Epithelial cell of esophagus (primary cell): ENCODE measurements at regions not wholly inside any gene's neighbourhood (a gene's known extent, or its start where the extent isn't known, plus 50 kb on each side); places are given as distances from the start of the nearest gene placed in this dataset.
A peak's percentile ranks its signal among the peaks of the same experiment; 100 is the strongest.

Source experiments
- DNase-seq: peaks from one replicate; pipeline ENCODE4 v3.0.0; 2010; ENCODE audit warnings: low read depth
- H3K4me3 ChIP-seq: 2 replicates; pipeline ENCODE4 v1.5.1; 2011; ENCODE audit warnings: mild to moderate bottlenecking, low read length, control low read depth
- TF ChIP-seq, protein P1 (sequence below): IDR thresholded peaks from 2 replicates; pipeline ENCODE4 v1.5.1; 2011; ENCODE audit warnings: low read depth, mild to moderate bottlenecking, low read length, control low read depth, inconsistent platforms; ENCODE audit not compliant: insufficient read depth; ENCODE audit errors: missing control alignments

DNA sequence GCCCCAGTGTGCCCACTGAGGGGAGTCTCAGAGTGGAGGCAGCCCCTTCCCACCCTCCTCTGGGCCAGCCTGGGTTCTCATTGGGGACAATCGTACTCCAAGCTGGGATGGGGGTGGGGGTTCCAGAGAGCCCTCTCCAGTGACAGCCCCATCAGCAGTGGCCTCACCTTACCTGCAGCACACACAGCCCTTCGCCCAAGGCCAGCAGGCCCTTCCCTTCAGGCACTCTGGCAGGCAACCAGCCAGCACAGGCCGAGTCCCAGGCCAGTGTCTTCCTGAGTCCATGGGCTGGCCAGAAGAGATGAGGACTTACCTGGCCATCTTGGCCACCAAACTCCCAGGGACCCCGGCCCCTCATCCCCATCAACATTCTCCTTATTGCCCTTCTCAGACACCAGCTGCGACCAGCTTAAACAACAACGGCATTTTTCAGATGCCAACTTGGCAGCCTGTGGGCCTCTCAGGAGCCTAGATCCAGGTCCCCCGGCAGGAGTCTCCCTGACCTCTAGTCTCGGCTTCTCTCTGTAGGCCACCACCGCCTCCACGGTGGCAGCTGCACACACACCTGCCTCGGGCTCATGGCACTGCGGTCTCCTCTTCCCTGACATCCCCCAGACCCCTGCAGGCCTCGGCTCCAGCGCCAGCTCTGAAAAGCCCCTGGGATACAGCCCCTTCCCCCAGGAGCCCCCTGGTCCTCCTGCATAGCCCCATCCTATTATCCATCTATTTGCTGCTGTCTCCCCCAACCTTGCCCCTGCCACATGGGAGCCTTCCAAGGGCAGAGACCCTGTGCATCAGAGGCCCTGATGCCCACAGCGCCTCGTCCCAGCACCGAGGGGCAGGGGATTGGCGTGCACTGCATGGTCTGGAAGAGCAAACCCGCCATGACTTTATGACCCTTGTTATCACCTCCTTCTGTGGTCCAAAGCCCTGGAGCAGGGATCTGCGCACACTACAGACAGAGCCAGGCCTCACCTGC, 111.2 kb upstream of the FGF3 start:
- H3K4me3 ChIP-seq = no peak overlapping the region
- DNase-seq = no peak
- TF ChIP-seq, protein P1, sequence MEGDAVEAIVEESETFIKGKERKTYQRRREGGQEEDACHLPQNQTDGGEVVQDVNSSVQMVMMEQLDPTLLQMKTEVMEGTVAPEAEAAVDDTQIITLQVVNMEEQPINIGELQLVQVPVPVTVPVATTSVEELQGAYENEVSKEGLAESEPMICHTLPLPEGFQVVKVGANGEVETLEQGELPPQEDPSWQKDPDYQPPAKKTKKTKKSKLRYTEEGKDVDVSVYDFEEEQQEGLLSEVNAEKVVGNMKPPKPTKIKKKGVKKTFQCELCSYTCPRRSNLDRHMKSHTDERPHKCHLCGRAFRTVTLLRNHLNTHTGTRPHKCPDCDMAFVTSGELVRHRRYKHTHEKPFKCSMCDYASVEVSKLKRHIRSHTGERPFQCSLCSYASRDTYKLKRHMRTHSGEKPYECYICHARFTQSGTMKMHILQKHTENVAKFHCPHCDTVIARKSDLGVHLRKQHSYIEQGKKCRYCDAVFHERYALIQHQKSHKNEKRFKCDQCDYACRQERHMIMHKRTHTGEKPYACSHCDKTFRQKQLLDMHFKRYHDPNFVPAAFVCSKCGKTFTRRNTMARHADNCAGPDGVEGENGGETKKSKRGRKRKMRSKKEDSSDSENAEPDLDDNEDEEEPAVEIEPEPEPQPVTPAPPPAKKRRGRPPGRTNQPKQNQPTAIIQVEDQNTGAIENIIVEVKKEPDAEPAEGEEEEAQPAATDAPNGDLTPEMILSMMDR = no peak

DNA sequence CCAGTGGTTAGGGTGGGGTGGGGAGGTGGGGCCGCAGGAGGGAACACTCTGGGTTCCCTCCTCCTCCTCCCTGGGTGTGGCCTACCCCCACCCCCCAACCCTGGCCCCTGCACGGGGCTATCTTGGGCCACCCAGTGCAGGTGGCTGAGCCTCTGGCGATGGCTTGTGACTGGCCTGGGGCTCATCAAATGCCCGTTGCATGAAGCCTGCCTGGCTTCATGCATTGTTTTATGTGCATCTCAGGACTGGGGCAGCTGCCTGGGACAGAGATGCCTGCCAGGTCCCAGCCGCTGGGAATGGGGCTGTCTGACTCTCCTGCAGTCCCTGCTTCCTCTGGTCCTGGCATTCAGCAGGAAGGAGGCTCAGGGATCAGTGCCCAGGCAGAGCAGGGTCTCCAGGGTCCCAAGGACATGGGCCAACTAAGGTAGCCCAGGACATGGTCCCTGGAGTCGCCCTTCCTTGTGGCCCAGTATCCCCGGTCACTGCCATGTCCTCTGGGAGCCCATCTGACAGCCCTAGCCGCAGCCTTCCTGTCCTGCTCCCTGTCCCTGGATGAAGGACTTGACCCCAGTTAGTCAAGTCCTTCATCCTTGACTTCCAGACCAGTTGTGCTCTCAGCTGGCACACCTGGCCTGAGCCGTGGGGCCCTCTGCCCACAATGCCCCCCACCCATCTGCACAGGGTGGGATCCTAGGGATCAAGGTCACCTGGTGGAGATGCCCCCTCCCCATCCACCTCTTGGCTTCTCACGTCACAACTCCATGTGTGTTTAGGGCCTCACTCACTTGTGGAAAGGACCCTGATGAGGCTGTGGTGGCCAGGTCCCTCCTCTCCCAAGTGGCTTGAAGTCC, 112.1 kb upstream of the FGF3 start:
- no peak for DNase-seq
- TF ChIP-seq, protein P1 = no peak
- H3K4me3 ChIP-seq = no peak overlapping the region

DNA sequence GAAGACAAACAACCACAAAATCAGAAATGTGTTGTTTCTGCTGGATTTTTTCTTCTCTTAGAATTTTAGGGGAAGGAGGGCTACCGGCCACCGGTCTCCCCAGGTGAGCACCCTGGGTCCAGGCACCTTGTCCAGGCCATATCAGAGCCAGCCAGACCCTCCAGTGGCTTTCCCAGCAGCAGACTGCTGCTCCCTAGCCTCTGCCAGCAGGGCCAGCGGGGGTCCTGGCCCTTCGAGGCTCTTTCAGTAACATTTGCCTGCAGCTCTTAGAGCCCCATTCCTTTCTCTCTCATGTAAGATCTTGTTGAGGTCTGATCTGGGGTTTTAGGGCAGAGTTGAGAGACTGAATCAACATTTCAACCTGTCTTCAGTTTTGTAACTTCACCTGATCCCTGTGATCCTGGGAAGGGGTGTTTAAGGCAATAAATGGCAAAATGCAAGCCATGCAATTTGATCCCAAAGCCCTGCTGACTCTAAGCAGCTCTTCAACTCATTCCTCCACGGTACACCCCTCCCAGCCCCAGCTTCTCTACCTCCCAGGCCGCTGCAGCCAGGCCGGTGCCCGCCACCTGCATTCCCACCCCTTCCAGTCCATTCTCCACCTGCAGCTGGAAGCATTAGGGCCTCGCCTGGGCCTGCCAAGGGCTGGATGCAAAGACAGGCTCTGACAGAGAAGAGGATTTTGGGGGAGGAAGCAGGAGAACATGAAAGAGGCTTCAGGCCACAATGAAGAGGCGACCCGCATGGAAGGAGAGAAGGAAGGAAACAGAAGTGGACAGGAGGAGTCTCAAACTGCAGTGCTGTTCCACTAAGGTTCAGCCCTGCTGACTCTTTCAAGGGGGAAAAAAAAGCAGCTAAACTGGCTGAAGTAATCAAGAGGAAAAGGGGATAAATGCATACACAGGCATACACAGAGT, 113.0 kb upstream of the FGF3 start:
- TF ChIP-seq, protein P1 = no peak
- DNase-seq = no peak
- no peak overlapping the region for H3K4me3 ChIP-seq

DNA sequence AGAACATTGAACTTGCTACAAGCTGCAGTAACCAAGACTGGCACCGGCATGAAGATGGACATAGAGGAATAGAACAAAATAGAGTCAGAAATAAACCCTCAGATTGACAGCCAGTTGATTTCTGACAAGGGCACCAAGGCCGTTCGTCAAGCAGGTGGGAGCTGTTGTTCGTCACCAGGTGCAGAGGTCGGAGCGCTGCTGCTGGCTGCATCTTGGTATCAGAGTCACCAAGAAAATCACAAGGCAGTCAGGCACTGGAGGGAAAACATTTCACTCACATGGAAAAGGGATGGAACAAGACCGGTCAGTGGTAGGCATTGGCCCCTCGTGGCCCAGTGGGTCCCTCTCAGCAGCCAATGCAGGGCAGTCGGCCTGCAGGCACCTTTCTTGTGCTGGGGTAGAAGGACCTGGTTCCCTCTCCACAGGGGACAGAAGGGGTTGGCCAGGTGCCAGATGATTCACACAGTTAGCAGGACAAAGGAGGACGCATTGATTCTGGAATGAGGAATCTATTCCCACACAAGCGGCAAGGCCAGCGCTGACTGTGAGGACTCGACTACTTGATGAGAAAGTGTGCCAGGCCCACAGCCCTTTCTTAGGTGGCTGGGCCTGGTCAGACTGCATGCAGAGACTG, 115.8 kb upstream of the FGF3 start:
- peak; percentile 42 for DNase-seq
- no peak overlapping the region for H3K4me3 ChIP-seq
- TF ChIP-seq, protein P1 = no peak

DNA sequence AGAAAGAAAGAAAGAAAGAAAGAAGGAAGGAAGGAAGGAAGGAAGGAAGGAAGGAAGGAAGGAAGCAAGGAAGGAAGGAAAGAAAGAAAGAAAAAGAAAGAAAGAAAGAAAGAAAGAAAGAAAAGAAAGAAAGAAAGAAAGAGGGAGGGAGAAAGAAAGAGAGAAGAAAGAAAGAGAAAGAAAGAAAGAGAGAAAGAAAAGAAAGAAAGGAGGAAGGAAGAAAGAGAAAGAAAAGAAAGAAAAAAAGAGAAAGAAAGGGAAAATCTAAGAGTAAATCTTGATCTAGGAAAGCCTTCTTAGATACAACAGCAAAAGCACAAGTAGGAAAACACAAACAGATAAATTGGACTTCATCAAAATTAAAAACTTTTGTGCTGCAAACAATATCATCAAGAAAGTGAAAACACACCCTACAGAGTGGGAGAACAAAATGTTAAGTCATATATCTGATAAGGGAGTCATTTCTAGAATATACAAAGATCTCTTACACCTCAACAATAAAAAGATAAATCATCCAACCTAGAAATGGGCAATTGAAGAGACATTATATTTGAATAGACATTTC, 116.8 kb upstream of the FGF3 start:
- no peak for DNase-seq
- no peak overlapping the region for H3K4me3 ChIP-seq
- TF ChIP-seq, protein P1 = no peak
